Peyer's patch (tissue), 4 donors: ENCODE measurements at regions not wholly inside any gene's neighbourhood (a gene's known extent, or its start where the extent isn't known, plus 50 kb on each side); places are given as distances from the start of the nearest gene placed in this dataset.

Experiments
- DNase-seq, 3 donors: peaks; one replicate each; pipeline ENCODE4 v3.0.0-alpha.2; 2017 to 2019
- H3K27ac ChIP-seq, 4 donors: fragments of 200-600 bp; sonication (generic); one replicate each; pipeline ENCODE4 v1.5.1; 2016 to 2019
- H3K27me3 ChIP-seq, 2 donors: fragments of 200-600 bp; sonication (generic); one replicate each; pipeline ENCODE4 v1.5.1; 2019
- H3K36me3 ChIP-seq, 3 donors: fragments of 200-600 bp; sonication (generic); one replicate each; pipeline ENCODE4 v1.5.1; 2016 to 2019
- H3K4me1 ChIP-seq, 4 donors: fragments of 200-600 bp; sonication (generic); one replicate each; pipeline ENCODE4 v1.5.1; 2016 to 2019
- H3K4me3 ChIP-seq, 4 donors: fragments of 200-600 bp; sonication (generic); 1 replicate in 3 of 4; 2 replicates in 1 of 4; pipeline ENCODE4 v1.5.1; 2016 to 2019; ENCODE audit warnings: mild to moderate bottlenecking in 1 of 4
- H3K9me3 ChIP-seq, 4 donors: fragments of 200-600 bp; sonication (generic); one replicate each; pipeline ENCODE4 v1.5.1; 2016 to 2019; ENCODE audit warnings: mild to moderate bottlenecking in 1 of 4
- POLR2A ChIP-seq, 2 donors: fragments of 450-650 bp; IDR thresholded peaks; one replicate each; pipeline ENCODE4 v1.5.1; 2017; ENCODE audit warnings: antibody characterized with exemption in 2 of 2, mild to moderate bottlenecking in 2 of 2, moderate library complexity in 2 of 2
- TF ChIP-seq, protein P1 (sequence below), 6 experiments: fragments of 450-650 bp in 4 of 6; fragments of 200-600 bp in 2 of 6; sonication (generic) in 1 of 6; IDR thresholded peaks; one replicate each; pipeline ENCODE4 v1.5.1; 2017 to 2019; ENCODE audit warnings: antibody characterized with exemption in 6 of 6, mild to moderate bottlenecking in 3 of 6, moderate library complexity in 1 of 6

DNA sequence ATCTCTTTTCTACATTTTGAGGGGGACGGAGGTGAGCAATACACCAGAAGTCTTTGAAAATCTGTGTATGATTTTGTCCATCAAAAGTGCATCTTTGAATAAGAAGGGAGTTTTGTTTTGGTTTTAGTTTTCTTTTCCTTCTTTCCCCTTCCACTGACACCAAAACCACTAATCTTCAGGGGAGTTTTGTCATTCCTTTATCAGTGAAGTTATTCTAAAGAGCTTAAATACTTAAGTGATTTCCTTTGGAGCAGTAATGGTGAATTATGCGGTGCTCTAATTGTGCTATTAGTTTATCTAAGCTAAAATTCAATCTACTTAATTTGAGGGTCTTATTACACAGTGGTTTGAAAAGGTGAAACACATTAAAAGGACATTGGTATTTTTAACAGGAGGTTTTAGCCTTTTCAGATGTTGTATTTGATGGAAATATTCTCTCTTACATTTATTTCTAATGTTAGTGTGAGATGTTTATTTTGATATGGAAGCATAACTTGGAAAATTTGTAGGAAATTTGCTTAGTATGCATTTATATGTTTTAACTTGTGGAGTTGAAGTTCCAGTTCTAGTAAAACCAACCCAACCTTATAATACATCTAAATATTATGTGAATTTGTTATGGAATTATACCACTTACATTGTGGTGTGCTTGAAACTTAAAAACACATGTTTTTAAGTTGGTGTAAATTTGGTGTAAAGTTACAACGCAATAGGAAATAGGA is 124.9 kb downstream of the PCDH7 start:
- H3K27ac ChIP-seq, result no peak overlapping the region
- H3K27me3 ChIP-seq, result no peaks in the 10 kb centered on the region
- no peaks in the 10 kb centered on the region for H3K4me1 ChIP-seq
- no peak for TF ChIP-seq POLR2A (IDR thresholded peaks at IDR 0.05)
- TF ChIP-seq, protein P1, sequence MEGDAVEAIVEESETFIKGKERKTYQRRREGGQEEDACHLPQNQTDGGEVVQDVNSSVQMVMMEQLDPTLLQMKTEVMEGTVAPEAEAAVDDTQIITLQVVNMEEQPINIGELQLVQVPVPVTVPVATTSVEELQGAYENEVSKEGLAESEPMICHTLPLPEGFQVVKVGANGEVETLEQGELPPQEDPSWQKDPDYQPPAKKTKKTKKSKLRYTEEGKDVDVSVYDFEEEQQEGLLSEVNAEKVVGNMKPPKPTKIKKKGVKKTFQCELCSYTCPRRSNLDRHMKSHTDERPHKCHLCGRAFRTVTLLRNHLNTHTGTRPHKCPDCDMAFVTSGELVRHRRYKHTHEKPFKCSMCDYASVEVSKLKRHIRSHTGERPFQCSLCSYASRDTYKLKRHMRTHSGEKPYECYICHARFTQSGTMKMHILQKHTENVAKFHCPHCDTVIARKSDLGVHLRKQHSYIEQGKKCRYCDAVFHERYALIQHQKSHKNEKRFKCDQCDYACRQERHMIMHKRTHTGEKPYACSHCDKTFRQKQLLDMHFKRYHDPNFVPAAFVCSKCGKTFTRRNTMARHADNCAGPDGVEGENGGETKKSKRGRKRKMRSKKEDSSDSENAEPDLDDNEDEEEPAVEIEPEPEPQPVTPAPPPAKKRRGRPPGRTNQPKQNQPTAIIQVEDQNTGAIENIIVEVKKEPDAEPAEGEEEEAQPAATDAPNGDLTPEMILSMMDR (IDR thresholded peaks at IDR 0.05), result no peak
- no peaks in the 10 kb centered on the region for H3K9me3 ChIP-seq
- no peak for DNase-seq
- H3K4me3 ChIP-seq, result no peak overlapping the region
- no peaks in the 10 kb centered on the region for H3K36me3 ChIP-seq

DNA sequence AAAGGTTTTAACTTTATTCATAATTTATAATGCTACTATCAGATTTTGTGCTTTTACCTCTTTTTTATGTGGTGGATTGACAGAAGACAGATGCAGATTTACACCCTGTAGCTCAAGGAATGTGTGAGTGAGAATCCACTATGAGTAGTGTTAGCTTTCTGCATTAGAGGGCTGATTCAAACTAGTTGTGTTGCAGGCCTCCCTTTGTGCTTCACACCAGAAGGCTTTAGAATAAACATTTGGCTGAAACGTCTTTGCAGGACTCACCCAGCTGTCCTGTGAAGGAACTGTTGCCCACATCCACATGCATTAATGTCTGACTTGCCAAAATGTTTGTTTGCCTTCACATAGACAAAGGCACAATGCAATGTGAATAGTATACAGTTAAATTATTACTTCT is 127.0 kb downstream of the PCDH7 start:
- no peaks in the 10 kb centered on the region for H3K4me1 ChIP-seq
- no peaks in the 10 kb centered on the region for H3K36me3 ChIP-seq
- H3K27me3 ChIP-seq, result no peaks in the 10 kb centered on the region
- no peak for DNase-seq
- no peak overlapping the region for H3K4me3 ChIP-seq
- TF ChIP-seq, protein P1 (IDR thresholded peaks at IDR 0.05), result no peak
- TF ChIP-seq POLR2A (IDR thresholded peaks at IDR 0.05), result no peak
- H3K9me3 ChIP-seq, result no peaks in the 10 kb centered on the region
- no peak overlapping the region for H3K27ac ChIP-seq

DNA sequence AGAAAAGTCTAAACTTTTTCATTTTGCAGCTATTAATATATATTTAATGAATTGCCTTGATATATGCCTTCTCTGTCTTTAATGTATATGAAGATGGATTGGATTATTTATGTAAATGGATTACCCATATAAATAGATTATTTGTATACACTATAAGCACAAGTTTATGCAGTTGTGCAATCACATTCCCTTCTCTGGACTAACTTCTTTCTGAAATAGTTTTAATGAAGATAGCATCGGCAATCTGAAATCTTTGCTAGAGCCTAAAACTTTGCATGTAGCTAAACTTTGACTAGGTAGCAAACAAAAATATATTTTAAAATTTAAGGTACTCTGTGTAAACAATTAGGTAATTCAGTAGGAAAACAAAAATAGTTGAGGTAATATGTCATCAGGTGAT is 127.8 kb downstream of the PCDH7 start:
- Histone ChIP-seq H3K27ac (no peak overlapping the region), H3K4me1 (no peaks in the 10 kb centered on the region)
- TF ChIP-seq, protein P1 (IDR thresholded peaks at IDR 0.05), result no peak
- no peak for TF ChIP-seq POLR2A (IDR thresholded peaks at IDR 0.05)

DNA sequence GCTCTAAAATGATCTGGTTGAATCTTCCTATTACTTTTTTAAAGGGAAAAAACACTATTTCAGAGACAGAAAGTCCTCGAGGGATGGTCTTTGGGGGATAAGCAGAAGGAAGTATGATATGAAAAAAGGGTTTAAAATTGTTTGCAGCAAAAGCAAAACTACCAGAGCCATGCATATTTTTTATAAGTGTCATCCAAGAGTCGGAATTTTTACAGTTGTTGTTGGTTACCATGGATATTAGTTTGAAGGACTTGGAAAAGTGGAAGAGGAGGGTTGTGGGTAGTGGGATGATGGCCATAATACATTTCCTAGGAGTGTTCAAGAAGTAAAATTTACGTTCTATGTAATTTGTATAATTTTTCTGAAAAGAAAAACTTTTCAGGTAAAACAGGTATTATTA is 134.4 kb downstream of the PCDH7 start:
- TF ChIP-seq, protein P1 (IDR thresholded peaks at IDR 0.05), result no peak
- TF ChIP-seq POLR2A (IDR thresholded peaks at IDR 0.05), result no peak
- no peak for DNase-seq
- Histone ChIP-seq H3K9me3 (no peaks in the 10 kb centered on the region), H3K27me3 (no peaks in the 10 kb centered on the region), H3K36me3 (no peaks in the 10 kb centered on the region), H3K4me3 (no peak overlapping the region), H3K4me1 (no peaks in the 10 kb centered on the region), H3K27ac (no peak overlapping the region)

More for the DNA sequence above, 127.8 kb downstream of the PCDH7 start:
- Histone ChIP-seq H3K9me3 (no peaks in the 10 kb centered on the region), H3K27me3 (no peaks in the 10 kb centered on the region), H3K4me3 (no peak overlapping the region), H3K36me3 (no peaks in the 10 kb centered on the region)
- DNase-seq, result no peak

DNA sequence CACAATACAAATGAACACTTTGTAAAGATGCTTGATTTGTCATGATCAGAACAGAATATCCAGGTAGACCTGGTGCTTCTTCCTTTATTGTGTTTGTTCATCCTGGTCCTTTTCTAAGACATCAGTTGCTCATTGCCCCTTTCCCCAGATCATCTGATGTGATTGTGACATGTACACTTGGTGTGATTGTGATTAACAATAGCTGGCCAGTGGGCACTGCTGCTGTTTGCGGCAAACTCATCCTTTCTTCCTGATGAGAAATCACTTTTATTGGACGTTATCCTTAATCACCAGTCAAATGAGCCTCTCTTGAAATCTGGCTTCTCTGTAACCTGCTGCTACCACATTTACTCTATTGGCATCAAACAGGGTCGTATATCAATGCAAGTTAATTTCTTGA is 135.1 kb downstream of the PCDH7 start:
- no peak for TF ChIP-seq POLR2A (IDR thresholded peaks at IDR 0.05)
- TF ChIP-seq, protein P1 (IDR thresholded peaks at IDR 0.05), result no peak
- no peak overlapping the region for H3K27ac ChIP-seq
- no peaks in the 10 kb centered on the region for H3K36me3 ChIP-seq
- no peak for DNase-seq
- no peaks in the 10 kb centered on the region for H3K27me3 ChIP-seq
- H3K4me1 ChIP-seq, result no peaks in the 10 kb centered on the region
- no peaks in the 10 kb centered on the region for H3K9me3 ChIP-seq
- no peak overlapping the region for H3K4me3 ChIP-seq
